ENCODE measurements at regions not wholly inside any gene's neighbourhood (a gene's known extent, or its start where the extent isn't known, plus 50 kb on each side); places are given as distances from the start of the nearest gene placed in this dataset.

GRCh38 chr2:237184919-237185552, 99.3 kb downstream of the COPS8 start:
- no peaks in the 10 kb centered on the region for H3K9me3 ChIP-seq
- no peaks in the 10 kb centered on the region for H3K27me3 ChIP-seq
- no peak for DNase-seq
- peak overlapping the region; percentile 2 to 7 for H3K27ac ChIP-seq
- no peaks in the 10 kb centered on the region for H3K36me3 ChIP-seq
- no peak overlapping the region for H3K4me3 ChIP-seq
- intact Hi-C loops (cut with DNase I; ENCODE audit: low total_unique reads) = no loop called here
- no peak for TF ChIP-seq CTCF (IDR thresholded peaks at IDR 0.05)
- no peak for TF ChIP-seq POLR2A (IDR thresholded peaks at IDR 0.05)
- H3K4me1 ChIP-seq = peaks cover 0 to 11% of the 10 kb centered on the region in 2 donors

- TF ChIP-seq POLR2A (IDR thresholded peaks at IDR 0.05) (no peak), CTCF (IDR thresholded peaks at IDR 0.05) (no peak)
- H3K27ac ChIP-seq = no peak overlapping the region
- no peak for DNase-seq
- peaks cover 0 to 11% of the 10 kb centered on the region in 2 donors for H3K4me1 ChIP-seq
- no peaks in the 10 kb centered on the region for H3K27me3 ChIP-seq
- no peak overlapping the region for H3K4me3 ChIP-seq
- intact Hi-C loops (cut with DNase I; ENCODE audit: low total_unique reads) = no loop called here
- H3K9me3 ChIP-seq = no peaks in the 10 kb centered on the region
- no peaks in the 10 kb centered on the region for H3K36me3 ChIP-seq
Measured at GRCh38 chr2:237185553-237185925, 99.8 kb downstream of the COPS8 start.

GRCh38 chr2:237189799-237190198, 104.1 kb downstream of the COPS8 start:
- Histone ChIP-seq H3K36me3 (no peaks in the 10 kb centered on the region), H3K4me3 (no peak overlapping the region), H3K27me3 (no peaks in the 10 kb centered on the region), H3K9me3 (no peaks in the 10 kb centered on the region), H3K4me1 (no peaks in the 10 kb centered on the region), H3K27ac (peak overlapping the region in 1 of 2 donors; percentile 81)
- DNase-seq = no peak
- intact Hi-C loops (cut with DNase I; ENCODE audit: low total_unique reads) = no loop called here
- TF ChIP-seq CTCF (IDR thresholded peaks at IDR 0.05) = no peak
- TF ChIP-seq POLR2A (IDR thresholded peaks at IDR 0.05) = no peak

- peak in 1 of 2 donors; percentile 67 for DNase-seq
- H3K4me3 ChIP-seq = no peak overlapping the region
- H3K36me3 ChIP-seq = no peaks in the 10 kb centered on the region
- intact Hi-C loops (cut with DNase I; ENCODE audit: low total_unique reads) = no loop called here
- no peaks in the 10 kb centered on the region for H3K9me3 ChIP-seq
- TF ChIP-seq CTCF (IDR thresholded peaks at IDR 0.05) (no peak), POLR2A (IDR thresholded peaks at IDR 0.05) (no peak)
- no peaks in the 10 kb centered on the region for H3K4me1 ChIP-seq
- peak overlapping the region; percentile 77 to 81 for H3K27ac ChIP-seq
- H3K27me3 ChIP-seq = no peaks in the 10 kb centered on the region
Measured at GRCh38 chr2:237190966-237191713, 105.5 kb downstream of the COPS8 start.

GRCh38 chr2:237191714-237192081, 106.0 kb downstream of the COPS8 start:
- H3K36me3 ChIP-seq = no peaks in the 10 kb centered on the region
- intact Hi-C loops (cut with DNase I; ENCODE audit: low total_unique reads) = no loop called here
- no peak overlapping the region for H3K4me3 ChIP-seq
- H3K27ac ChIP-seq = peak overlapping the region; percentile 77 to 81
- no peak for DNase-seq
- TF ChIP-seq CTCF (IDR thresholded peaks at IDR 0.05) (no peak), POLR2A (IDR thresholded peaks at IDR 0.05) (no peak)
- no peaks in the 10 kb centered on the region for H3K4me1 ChIP-seq
- no peaks in the 10 kb centered on the region for H3K9me3 ChIP-seq
- no peaks in the 10 kb centered on the region for H3K27me3 ChIP-seq

Data from uterus (tissue), 3 donors.